Uterus (tissue), 2 donors: ENCODE measurements at regions not wholly inside any gene's neighbourhood (a gene's known extent, or its start where the extent isn't known, plus 50 kb on each side); places are given as distances from the start of the nearest gene placed in this dataset.

Source experiments
- POLR2A ChIP-seq, 2 donors: fragments of 450-650 bp; IDR thresholded peaks; one replicate each; pipeline ENCODE4 v1.6.1; 2016; ENCODE audit warnings: antibody characterized with exemption in 2 of 2, mild to moderate bottlenecking in 1 of 2, moderate library complexity in 1 of 2
- TF ChIP-seq, protein P1 (sequence below), 4 experiments: fragments of 200-600 bp in 2 of 4; fragments of 450-650 bp in 2 of 4; sonication (generic) in 2 of 4; IDR thresholded peaks; one replicate each; pipeline ENCODE4 v1.5.1; 2016 to 2019; ENCODE audit warnings: antibody characterized with exemption in 4 of 4, mild to moderate bottlenecking in 2 of 4, moderate library complexity in 1 of 4

- TF ChIP-seq POLR2A (IDR thresholded peaks at IDR 0.05): no peak
- TF ChIP-seq, protein P1, sequence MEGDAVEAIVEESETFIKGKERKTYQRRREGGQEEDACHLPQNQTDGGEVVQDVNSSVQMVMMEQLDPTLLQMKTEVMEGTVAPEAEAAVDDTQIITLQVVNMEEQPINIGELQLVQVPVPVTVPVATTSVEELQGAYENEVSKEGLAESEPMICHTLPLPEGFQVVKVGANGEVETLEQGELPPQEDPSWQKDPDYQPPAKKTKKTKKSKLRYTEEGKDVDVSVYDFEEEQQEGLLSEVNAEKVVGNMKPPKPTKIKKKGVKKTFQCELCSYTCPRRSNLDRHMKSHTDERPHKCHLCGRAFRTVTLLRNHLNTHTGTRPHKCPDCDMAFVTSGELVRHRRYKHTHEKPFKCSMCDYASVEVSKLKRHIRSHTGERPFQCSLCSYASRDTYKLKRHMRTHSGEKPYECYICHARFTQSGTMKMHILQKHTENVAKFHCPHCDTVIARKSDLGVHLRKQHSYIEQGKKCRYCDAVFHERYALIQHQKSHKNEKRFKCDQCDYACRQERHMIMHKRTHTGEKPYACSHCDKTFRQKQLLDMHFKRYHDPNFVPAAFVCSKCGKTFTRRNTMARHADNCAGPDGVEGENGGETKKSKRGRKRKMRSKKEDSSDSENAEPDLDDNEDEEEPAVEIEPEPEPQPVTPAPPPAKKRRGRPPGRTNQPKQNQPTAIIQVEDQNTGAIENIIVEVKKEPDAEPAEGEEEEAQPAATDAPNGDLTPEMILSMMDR (IDR thresholded peaks at IDR 0.05): no peak
These were observed 729.4 kb downstream of the MATN1 start for GRCh38 chr1:29993950-29994349.
